Eye (tissue), 1 donor: ENCODE measurements at regions not wholly inside any gene's neighbourhood (a gene's known extent, or its start where the extent isn't known, plus 50 kb on each side); places are given as distances from the start of the nearest gene placed in this dataset.
"Not testable (repeated sequence)": the region's sequence is repeated elsewhere in the genome, so short reads cannot be mapped to it uniquely, and the experiment has no call there.

Source experiments
- DNase-seq: peaks from one replicate; pipeline ENCODE4 v3.0.0-alpha.2; 2015

DNA sequence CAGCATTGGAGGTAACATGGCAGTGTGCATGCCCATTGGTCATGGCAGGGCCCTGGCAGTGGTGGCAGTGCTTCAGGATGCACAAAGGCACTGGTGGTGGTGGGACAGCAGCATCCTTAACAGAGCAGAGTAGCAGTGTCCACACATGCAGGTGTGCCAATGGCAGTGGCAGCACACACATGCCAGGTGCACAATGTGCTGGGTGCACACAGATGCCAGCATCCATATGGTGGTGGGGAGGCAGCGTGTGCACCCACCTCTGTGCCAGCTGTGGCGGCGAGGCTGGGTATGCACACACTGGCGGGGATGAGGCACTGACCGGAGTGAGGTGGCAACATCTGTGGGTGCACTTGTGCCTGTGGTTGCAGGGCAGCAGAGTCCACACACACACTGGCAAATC is 150.6 kb downstream of the SI start:
- DNase-seq: no peak

DNA sequence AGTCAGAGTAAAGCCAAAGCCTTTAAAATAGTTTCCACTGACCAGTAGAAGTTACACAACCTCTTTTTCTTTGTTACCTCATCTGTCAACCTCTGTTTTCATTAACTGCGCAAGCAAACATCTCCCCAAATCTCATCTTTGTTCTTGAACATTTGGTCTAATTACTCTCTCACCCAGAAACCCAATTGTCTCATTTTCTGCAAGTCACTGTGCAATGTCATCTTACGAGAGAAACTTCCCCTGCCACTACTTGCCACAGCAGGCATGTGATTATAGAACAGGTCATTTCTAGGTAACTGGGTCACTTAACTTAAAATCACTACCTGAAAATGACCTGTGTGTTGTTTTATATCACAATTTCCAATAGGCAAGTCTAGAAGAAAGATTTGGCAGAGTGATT is 159.4 kb downstream of the SI start:
- DNase-seq: peak; percentile 56

DNA sequence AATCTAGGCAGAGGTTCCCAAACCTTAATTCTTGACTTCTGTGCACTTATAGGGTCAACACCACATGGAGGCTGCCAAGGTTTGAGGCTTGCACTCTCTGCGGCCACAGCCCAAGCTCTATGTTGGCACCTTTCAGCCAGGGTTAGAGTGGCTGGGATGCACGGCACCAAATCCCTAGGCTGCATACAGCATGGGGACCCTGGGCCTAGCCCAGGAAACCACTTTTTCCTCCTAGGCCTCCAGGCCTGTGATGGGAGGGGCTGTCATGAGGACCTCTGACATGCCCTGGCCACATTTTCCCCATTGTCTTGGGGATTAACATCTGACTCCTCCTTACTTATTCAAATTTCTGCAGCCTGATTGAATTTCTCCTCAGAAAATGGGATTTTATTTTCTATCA is 165.4 kb downstream of the SI start:
- DNase-seq: no peak

DNA sequence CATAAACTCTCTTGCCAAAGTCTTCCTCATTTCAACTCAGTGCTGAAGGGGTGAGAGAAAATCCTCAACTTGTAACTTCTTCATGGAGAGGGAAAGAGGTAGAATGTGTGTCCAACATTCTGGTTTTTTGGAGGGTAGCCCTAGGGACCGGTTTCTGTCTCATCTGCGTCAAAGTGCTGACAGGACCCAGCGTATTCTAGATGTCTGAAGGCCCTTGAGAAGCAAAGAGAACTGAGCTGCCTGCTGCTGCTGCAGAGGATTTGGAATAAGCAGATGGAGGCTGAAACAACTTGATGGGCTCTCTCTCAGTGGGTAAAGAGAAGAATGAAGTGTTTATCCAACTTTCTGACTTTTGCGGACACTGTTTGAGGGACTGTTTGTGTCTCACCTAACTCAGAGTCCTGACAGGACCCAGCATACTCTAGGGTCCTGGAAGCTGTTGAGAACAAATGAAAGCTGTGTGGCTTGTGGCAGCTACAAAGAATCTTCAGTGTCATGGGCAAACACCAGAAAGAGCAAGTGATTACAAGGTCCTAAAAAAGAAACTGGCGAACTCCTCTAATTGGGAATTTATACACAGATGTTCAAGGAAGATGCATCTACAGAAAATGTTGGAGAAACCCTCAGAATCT is 174.4 kb downstream of the SI start:
- no peak for DNase-seq

DNA sequence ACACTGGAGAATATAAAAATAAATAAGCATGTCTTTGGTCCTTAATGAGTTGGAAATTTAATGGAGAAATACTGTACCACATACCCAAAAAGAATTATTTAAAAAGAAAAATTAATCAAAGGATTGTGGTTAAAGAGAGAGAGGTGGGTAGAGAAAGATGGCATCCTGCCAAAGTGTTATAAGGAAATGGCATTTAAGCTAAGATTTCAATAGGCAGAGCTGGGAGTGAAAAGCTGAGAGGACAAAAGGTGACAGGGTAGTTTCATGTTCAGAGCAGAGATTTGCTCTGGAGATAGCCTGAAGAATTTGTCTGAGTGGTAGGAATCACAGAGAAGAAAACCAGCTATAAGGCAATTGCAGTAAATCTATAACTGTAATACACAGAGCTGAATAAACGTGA is 181.0 kb downstream of the SI start:
- DNase-seq: no peak

DNA sequence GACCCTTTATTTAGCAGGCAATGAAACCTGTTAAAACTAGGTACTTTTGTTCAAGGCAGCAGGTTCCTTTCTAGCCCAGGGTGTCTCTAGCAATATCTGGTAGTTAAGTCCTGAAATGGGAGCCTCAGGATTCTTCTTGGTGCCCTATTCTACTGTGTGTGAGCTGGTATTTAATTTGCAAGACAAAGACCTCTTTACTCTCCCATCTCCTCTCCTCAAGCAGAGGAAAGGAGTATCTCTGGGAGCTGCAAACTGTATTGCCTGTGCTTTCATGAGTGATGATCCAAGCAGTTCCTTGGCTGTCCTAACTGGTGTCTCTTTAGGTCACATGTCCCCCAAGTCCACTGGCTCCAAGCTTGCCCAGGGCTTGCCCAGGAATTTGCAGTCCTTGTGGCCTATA is 188.2 kb downstream of the SI start:
- DNase-seq: no peak

DNA sequence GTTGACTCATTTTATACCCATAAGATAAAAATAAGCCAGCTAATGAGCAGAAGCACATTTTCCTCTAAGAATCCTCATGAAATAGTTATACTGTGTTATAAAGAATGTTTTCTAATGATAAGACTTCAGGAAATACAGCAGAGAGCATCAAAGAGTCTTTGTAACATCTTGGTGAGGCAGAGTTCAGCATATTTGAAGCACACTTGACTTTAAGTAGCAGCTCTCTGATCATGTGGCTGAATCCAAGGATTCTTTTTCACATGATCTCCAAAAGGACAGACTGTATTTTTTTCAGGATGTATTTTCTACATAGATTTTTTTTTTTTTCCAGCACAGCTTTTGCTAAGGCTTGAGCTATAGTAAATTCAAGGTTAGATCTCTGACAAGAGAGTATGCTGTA is 195.1 kb downstream of the SI start:
- DNase-seq: no peak

DNA sequence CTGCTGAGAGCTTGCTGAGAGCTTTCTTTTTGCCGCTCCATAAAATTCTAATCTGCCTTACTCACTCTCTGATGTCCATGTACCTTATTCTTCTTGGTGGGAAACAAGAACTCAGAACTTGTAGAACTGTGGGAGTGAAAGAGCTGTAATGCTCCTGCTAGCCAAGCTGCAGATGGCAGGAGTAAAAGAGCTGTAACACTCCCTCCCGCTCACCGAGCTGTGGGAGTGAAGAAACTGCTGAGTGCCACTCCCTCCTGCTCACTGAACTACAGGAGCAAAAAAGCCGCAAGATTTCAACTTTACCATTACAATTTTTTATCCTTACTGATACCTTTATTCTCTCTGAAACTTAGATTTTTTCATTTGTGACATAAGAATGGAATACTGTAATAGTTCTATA is 199.1 kb downstream of the SI start:
- no peak for DNase-seq

DNA sequence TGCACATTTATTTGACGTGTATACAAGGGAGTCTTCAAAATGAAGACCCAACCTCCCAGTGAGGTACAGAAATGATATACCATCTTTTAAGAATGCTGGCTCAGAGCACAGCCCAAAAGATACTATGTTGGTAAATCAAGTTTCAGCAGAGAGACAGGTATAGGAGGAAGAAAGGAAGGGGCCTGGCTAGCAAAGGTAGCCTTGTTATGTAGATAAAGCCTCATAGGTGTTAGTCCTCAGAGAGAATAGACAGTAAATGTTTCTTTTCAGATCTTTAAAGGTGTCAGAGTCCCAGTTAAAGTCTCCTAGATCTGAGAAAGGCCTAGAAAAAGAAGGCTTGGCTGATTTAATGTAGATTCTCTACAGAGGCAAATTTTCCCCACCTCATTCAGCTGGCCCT is 213.8 kb downstream of the SI start:
- no peak for DNase-seq

DNA sequence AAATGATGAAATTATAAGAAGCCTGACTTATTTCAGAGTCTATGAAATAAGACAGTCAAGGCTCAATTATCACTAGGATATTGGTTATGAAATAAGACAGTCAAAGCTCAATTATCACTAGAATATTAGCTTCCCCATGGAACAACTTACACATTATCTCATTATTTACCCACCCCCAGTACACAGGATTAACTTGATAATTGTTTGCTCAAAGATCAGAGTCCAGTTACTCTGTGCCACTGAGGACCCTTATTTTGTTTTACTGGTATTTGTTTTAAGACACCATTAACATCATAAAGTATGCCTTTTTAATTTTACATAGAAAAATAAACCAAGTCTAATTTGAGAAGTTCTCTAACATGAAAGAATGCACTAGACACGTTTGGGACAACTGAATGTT is 225.4 kb downstream of the SI start:
- no peak for DNase-seq

DNA sequence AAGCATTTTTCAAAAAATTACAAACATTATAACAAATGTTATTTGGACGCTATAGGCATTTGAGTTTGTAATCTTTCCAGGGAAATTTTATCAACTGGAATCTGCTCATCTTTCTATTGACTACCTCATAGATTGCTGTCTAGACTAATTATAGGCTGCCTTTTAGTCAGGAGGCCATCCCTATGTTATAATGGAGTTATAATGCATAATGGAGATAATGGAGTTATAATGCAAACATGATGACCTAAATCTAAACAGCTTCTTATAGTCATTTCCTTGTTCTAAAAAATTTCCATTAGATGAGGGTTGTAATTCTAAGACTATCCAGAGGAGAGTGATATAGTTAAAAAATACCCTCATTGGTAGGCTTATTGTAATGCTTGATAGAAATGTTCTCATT is 226.4 kb downstream of the SI start:
- DNase-seq: no peak

DNA sequence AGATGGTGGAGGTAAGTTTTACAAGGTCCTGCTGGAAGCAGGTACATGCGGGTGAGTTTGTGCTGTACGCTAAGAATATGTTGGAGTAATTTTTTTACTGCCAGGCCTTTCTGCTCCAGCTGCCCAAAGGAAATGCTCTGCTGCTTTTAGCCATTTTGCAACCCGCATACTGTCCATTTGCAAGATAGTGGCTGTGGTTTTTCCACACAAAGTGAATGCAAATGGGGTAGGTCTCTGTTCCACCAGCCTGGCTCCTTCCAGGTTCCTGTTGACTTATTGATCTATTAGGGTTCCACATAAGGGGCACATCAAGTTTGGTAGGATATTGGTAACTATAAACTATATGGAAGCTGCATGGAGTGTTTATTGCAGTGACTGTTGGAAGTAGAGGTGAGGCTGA is 227.1 kb downstream of the SI start:
- DNase-seq: no peak

DNA sequence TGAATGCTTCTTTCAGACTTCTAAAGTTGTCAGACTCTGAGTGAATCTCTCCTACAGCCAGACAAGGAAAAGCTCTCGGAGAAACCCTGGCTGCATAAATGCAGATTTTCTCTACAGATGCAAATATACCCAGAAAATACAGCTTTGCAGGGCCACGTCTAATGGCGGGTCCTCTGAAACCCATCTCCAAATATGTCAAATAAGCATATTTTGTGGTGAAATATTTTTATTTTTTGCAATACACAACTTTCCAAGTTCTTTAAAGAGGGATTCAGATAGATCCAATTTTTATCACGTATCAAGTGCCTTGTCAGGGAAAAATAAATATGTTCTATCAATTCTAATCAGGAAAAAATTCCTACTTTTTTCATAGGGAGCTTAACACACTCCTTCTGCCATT is 229.4 kb downstream of the SI start:
- DNase-seq: no peak

DNA sequence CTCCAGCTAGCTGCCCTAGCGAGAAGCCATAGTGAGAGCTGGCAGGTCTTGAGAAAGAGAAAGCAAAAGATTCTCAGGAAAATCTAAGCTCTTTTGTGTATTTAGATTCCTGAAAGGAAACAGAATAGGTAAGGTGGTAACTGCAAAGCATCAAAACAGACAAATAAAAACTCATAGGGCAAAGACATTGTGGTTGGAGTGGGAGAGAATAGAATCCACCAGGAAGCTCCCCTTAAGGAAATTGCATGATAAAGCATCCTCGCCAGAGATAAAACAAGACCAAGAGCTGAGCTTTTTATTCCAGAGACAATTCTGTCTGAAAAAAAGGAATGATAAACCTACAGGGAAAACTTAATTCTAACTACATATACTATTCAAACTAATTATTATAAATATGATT is 232.6 kb downstream of the SI start:
- no peak for DNase-seq

DNA sequence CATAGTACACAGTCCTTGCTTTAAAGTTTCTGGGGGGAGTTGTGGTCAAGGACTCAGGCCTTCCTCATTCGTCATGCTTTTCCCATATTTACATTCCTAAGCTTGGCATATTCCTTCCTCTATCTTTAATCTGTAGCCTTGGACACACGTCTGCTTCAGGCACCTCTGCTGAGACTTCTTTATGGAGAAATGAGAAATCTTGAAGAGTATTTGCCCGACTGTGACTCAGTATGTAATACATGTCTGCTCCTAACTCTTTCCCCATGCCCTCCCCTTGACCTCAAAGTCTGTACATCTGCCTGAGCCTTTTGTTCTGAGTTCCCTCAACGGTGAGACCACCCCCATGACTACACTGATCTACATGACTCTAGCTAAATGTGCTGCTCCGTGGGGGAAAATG is 246.1 kb downstream of the SI start:
- DNase-seq: no peak

DNA sequence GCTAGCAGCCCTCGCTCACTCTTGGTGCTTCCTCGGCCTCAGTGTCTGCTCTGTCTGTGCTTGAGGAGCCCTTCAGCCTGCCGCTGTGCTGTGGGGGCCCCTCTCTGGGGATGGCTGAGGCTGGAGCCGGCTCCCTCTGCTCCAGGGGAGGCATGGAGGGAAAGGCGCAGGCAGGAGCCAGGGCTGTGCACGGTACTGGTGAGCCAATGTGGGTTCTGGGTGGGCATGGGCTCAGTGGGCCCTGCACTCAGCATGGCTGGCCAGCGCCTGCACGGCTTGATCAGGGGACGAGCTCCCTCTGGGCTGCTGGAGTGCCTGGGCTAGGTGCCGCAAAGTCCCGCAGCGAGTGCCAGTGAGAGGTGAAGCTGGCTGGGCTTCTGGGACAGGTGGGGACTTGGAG is 260.0 kb downstream of the SI start:
- DNase-seq: no peak

DNA sequence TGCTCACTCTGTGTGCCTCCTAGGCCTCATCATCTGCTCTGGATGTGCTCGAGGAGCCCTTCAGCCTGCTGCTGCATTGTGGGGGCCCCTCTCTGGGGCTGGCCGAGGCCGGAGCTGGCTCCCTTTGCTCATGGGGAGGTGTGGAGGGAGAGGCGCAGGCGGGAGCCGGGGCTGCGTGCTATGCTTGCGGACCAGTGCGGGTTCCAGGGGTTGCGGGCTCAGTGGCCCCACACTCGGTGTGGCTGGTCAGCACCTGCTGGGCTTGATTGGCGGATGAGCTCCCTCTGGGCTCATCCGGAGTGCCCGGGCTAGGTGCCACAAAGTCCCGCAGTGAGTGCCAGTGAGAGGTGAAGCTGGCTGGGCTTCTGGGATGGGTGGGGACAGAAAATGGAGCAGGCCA is 264.2 kb downstream of the SI start:
- no peak for DNase-seq

DNA sequence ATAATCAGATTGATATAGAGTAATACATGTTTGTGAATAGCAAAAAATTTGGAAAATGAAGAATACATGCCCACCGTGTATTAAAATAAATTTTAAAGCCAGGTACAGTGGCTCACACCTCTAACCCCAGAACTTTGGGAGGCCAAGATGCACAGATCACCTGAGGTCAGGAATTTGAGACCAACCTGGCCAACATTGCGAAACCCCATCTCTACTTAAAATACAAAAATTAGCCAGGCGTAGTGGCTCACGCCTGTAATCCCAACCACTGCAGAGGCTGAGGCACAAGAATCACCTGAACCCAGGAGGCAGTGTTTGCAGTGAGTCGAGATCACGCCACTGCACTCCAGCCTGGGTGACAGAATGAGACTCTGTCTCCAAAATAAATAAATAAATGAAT is 266.3 kb downstream of the SI start:
- no peak for DNase-seq

DNA sequence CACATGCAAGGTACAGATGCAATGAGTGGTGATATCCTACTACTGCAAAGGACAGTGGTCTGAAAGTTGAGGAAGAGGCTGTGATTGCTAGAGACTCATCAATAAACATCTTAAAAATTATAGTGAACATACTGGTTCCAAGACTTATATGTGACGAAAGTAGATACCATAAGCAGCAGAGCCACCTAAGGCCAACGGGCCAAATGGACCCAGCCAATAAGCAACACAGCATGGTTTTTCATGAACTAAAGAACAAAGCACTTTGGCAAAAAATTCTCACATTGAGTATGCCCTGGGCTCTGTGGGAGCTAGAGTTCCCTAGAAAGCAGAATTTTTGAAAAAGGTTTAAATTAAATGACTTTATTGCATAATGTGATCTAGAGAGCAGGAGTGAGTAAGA is 272.1 kb downstream of the SI start:
- no peak for DNase-seq

DNA sequence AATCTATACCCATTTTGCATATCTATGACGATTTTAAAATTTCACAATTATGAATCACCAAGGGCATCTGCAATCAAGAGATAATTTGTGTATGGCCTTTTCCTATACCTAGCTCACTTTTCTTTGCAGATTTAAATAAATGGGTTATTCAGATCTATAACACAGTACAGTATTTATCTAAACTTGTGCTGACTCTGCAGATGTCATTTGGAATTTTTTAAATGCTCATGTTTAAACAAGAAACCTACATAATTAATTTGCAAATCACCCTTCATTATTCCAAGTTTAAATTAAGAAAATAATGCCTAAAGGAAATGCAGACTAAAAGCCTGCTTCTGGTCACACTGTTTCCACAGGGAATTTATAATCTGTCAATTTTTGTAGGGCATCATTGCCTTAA is 284.2 kb downstream of the SI start:
- DNase-seq: no peak

DNA sequence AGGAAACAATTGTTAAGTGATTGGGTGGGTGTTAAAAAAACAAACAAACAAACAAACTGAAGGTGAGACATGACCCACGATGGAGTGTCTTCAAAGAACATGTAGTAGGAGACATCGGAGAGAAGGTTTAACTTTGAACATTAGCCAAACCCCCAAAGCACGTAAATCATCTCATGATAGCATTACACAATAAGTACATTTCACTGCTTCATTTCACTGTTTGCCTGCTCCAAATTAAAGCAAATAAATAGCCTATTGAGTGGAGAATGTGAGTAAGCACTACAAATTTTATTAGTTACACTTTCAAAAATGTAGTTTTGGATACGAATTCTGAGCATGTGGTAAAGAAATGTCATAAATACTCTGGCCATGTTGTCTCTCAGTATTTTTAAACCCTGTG is 287.0 kb downstream of the SI start:
- no peak for DNase-seq

DNA sequence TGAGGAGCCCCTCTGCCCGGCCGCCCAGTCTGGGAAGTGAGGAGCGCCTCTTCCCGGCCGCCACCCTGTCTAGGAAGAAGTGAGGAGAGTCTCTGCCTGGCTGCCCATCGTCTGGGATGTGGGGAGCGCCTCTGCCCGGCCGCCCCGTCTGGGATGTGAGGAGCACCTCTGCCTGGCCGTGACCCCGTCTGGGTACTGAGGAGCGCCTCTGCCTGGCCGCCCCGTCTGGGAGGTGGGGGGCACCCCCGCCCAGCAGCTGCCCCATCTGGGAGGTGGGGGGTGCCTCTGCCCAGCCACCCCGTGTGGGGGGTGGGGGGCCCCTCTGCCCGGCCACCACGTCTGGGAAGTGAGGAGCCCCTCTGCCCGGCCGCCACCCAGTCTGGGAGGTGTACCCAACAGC is 293.9 kb downstream of the SI start:
- DNase-seq: not testable (repeated sequence)

DNA sequence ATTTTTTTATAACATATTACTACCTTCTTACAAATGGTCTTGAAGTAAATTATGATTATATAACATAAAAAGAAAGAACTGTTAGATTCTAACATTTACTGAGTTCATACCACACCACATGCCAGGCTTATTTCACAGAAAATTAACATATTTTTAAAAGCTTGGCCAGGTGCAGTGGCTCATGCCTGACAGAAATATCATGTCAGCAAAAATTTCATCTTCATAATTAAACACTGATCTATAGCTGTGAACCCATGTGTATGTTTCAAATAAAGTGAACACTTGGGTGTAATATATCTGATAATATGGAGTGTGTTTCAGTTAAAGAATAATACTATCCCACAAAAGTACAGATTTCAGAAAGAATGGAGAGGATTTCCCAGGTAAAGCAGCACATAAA is 296.5 kb downstream of the SI start:
- DNase-seq: no peak

DNA sequence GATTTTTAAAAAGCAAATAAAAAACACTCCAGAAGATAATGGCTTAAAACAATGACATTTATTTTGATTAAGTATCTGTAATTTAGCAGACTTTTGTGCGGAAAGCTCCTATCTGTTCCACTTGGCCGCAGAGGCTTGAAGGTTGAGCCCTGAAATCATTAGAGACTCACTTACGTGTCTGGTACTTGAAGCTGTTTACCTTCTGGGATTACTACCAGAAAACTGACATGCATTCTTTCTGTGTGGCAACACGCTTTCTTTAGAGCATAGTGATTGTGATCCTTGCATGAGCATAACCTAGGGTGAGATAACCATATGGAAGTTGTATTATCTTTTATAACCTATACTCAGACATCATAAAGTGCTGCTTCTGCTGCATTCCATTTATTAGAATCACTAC is 298.5 kb downstream of the SI start:
- no peak for DNase-seq

DNA sequence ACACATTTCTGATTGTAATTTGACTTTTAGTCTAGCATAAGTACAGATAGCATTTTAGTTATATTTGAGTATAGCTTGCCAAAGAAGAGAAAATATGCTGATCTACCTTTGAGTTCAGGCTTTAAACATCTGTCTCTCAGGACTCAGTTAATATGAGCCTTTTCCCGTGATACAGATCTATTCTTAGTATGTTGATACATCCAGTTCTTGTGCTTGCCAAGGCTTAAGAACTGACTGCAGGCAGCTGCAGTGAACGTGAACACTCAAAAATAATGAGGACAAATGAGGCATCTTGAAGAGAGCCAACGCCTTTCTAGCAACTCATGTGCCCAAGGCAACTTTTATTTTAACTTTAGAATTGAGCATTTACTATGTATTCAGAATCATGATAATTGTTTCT is 325.5 kb downstream of the SI start:
- DNase-seq: no peak

DNA sequence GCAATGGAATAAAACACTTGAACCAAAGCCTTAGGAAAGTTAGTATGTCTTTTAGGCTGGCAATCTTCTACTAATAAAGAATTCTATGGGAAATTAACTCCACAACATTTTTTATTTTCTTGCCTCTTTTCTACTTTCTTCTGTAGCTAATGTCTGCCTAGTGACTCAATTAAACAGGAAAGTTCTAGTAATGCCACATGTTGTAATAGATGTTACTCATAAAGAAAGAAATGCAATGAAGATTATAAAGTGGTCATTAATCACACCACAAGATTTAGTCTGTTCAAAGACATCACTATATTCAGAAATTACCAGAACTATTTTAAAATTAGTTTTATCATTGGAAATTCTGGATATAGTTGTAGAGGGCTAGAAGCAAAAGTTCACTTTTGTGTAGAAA is 329.7 kb downstream of the SI start:
- DNase-seq: no peak
